Activated CD4-positive, alpha-beta T cell treated with anti-CD3 and anti-CD28 coated beads, Interleukin-2, amount 50 U/mL, for 1 hour (primary cell): ENCODE measurements at regions not wholly inside any gene's neighbourhood (a gene's known extent, or its start where the extent isn't known, plus 50 kb on each side); places are given as distances from the start of the nearest gene placed in this dataset.
"Not testable (repeated sequence)": the region's sequence is repeated elsewhere in the genome, so short reads cannot be mapped to it uniquely, and the experiment has no call there.

Experiments used
- DNase-seq: peaks from one replicate; pipeline ENCODE4 v3.0.0-alpha.2; 2020

DNA sequence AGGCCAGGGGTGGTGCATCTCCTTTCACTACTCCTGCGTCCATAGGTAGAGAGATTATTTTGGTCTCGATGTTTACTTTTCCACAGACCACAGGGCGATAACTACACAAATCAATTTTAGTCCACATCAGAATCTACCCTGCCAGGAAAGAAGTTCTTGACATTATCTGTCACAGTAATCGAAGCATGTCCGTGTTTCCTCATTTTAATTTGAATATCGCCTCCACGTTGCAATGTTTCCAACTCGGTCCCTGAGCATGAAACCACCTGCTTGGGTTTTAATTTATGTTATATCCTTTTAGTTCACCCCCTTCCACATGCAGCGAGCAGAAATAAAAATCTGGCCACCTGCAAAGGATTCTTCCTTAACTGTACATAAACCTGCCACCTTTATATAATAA, 100.1 kb upstream of the ATXN3L start:
- DNase-seq: no peak

DNA sequence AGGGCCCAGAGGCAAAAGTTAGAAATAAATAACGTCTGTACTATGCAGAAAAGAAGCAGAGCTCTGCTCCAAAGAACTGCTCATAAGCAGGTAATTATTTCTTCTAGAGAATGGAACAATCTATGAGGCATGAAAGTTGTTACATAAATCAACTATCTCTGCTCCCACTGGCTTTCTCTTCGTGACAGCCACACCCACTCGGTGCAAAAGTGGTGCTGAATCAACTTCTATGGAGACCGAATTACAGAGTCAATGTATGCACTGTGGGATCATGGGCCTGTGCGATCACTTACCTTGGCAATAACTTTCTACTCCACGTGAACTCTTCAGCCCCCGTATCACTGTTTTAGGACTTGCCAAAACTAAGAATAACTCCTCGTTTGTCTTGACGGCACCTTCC, 99.4 kb upstream of the ATXN3L start:
- no peak for DNase-seq

DNA sequence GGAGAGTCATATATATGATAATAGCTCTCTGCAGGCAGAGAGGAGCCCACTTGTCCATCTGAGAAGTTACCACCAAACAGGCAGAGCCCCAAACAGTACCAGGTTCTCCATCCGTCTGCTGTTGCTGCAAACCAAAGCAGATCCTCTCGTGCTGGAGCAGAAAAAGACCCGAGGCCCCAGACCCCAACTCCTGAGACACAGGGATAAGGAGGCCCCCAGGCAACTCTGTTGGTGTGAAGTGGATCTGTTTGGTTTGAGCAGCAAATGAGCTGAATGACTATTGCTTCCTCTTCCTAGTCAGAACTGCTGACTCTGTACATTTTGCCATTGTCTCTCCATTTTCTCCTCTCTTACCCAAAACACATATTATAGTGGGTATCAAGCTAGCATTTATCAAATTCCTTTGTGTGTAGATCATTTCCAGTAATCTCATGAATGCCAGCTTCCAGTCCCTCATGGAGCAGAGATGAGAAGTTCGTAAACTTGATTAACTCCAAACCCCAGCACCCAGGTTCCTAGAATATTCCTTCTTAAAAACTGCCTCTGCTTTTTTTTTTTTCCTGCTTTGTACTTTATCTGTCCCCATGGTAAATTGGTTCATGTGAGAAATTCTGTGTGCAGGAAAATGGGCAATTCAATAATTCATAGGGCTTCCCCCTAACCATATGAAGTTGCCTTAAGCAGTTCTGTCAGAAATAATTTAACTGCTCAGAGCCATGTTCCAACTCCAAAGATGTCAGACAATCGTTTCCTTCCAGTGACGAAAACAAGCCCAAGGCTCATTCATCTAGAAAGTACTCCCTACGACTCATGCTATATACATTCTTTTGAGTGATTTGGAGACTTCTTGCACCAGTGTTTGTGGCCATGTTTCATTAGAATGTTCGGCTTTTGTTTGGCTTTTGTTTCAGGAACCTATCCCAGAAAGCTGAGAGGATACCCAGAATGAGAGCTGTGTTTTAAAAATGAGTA, 98.6 kb upstream of the ATXN3L start:
- DNase-seq: no peak

DNA sequence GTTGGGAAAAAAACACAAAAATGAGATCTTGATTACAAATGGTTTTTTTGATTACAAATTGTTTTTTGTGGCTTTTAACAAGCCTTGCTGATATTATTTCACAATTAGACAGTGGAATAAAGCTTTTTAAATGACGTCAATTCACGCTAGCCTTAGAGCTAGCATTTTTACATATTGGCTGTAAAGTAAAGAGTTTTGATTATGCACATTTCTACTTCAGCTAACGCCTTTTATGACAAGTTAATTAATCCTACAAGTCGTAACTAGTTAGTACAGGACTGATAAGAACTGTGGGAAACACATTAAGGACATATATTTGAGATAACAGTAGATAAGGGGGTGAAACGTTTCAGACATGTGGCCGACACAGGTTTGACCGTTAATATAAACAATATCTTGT, 95.7 kb upstream of the ATXN3L start:
- no peak for DNase-seq

DNA sequence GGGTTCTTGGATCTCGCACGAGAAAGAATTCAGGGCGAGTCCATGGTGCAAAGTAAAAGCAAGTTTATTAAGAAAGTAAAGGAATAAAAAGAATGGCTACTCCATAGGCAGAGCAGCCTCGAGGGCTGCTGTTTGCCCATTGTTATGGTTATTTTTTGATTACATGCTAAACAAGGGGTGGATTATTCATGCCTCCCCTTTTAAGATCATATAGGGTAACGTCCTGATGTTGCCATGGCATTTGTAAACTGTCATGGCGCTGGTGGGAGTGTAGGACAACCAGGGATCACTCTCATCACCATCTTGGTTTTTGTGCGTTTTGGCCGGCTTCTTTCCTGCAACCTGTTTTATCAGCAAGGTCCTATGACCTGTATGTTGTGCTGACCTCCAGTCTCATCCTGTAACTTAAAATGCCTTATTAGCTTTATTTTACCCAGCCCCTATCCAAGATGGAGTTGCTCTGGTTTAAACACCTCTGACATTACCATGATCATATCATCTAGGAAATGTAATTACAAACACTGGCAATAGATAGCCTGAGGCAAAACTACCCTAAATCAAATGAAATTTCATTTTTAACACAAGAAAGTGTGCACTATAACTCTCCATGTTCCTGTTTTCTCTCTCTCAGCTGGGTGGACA, 94.3 kb upstream of the ATXN3L start:
- no peak for DNase-seq

DNA sequence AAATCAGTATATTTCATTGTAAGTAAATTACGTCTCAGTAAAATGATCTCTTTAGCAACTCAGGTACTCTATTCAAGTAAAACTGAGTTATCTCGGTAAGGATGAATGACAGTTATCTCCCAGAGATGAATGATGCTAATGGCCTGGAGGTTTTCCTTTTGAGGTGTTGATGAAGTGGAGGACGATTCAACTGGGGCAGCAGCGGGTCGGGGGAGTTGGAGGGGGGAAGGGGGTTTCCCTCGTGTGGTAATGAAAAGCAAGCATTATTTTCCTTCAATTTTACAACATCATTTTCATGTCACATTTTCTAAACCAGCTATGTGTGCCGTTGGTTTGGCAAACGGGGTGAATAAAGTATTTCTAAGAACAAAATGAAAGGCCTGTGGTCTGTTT, 92.4 kb upstream of the ATXN3L start:
- DNase-seq: no peak

DNA sequence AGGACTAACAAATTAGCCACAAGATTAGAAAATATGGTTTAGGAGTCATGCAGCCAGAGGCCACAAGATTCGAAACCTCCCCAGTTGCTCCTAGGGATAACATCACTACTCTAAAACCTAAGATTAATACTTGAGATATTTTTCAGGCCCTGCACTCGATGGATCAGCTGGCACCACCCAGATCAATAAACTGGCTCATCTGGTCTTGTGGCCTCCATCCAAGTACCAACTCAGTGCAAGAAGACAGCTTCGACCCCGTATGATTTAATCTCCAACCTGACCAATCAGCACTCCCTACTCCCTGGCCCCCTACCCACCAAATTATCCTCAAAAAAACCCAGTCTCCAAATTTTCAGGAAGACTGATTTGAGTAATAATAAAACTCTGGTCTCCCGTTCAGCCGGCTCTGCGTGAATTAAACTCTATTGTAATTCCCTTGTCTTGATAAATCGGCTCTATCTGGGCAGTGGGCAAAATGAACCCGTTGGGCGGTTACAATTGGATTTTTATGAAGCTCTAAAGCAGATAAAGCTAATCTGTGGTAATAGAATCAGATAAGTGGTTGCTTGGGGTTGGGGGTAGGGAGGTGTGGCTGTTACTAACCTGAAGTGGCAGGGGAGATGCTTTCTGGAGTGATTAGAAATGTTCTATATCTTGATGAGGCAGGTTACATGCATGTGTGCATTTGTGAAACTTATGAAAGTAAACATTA, 91.8 kb upstream of the ATXN3L start:
- DNase-seq: no peak

DNA sequence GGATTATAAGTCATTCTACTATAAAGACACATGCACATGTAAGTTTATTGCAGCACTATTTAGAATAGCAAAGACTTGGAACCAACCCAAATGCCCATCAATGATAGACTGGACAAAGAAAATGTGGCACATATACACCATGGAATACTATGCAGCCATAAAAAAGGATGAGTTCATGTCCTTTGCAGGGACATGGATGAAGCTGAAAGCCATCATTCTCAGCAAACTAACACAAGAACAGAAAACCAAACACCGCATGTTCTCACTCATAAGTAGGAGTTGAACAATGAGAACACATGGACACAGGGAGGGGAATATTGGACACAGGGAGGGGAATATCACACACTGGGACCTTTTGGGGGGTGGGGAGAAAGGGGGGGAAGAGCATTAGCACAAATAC, 88.7 kb upstream of the ATXN3L start:
- not testable (repeated sequence) for DNase-seq

DNA sequence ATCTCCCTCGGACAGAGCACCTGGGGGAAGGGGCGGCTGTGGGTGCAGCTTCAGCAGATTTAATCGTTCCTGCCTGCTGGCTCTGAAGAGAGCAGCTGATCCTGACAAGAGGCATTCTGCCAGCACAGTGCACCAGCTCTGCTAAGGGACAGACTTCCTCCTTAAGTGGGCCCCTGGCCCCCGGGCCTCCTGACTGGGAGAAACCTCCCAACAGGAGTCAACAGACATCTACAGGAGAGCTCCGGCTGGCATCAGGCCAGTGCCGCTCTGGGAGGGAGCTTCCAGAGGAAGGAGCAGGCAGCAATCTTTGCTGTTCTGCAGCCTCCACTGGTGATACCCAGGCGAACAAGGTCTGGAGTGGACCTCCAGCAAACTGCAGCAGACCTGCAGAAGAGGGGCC, 84.9 kb upstream of the ATXN3L start:
- not testable (repeated sequence) for DNase-seq

DNA sequence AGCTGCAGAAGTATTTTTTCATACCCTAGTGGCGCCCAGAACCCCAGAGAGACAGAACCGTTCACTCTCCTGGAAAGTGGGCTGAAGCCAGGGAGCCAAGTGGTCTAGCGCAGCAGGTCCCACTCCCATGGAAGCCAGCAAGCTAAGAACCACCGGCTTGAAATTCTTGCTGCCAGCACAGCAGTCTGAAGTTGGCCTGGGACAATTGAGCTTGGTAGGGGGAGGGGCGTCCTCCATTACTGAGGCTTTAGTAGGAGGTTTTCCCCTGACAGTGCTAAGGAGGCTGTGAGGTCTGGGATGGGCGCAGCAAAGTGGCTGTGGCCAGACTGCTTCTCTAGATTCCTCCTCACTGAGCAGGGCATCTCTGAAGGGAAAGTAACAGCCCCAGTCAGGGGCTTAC, 84.5 kb upstream of the ATXN3L start:
- DNase-seq: no peak

DNA sequence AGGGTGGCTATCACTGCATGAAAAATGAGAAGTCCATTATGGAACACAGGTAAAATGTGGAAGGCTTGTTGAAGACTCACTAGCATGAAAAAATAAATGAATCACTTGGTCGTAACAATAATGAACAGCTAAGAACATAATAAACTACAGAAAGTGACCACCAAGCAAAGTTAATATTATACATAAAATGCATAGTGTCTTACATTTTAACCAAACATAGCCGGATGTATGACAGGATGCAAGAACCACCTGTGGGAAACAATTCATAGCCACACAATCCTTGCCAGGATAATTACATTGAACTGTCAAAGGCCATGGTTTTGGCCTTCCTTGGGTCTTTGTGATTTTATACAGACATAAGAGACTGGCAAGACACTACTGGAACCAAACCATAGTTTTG, 81.9 kb upstream of the ATXN3L start:
- DNase-seq: no peak

DNA sequence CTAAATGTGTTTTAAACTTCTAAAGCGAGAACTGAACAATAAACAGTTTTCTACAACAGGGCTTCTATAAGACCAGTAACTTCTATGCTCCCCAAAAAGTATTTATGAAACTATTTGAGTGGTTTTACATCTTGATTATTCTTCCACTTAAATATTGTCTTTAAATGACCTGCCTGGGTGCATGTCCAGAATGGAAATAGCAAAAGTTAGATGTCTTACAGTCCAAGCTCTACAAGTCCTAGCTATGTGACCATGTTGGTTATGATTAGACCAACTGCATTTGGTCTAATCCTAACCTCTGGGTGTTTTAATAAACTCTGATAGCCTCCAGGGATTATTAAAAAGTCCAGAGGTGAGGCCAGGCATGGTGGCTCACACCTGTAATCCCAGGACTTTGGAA, 79.0 kb upstream of the ATXN3L start:
- DNase-seq: no peak

DNA sequence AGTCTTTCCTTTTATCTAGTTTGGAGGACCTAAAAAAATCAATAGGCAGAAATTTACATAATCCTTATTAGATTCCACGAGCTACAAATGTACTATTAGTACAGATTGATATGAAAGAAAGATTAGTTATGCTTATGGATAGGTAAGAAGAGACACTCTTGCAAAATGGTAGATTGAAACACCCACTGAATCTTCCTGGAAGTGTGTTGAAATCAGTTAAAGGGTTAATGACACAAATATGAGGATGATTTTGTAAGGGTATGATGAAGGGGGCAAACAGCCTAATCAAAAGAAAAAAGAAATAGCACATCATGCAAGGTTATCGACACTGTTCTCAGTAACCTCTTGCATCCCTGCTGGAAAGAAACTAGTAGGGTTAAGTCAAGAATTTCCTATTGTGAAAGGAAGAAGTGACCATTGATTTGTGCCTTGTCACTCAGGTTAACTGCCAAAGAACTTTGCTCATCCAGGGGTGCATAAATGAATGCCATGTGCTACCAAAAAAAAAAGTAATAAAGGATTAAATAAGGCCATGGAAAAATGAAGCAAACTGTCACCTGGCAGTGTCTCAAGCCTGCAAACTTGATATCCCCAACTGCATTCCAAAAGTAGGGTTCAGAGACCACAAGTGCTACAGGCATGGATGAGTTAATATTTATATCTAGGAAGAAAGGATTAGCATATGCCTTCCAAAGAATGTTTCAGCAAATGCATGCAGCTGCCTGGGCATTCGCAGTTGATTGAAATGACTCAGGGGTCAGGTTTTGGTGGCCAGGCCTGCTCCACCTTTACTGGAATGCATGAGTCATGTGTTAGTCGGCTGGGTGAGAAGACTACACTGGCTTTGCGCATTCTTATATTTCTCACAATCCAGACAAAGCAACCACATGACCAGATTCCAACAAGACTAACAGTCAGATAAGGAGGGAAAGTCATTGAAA, 78.3 kb upstream of the ATXN3L start:
- DNase-seq: no peak

DNA sequence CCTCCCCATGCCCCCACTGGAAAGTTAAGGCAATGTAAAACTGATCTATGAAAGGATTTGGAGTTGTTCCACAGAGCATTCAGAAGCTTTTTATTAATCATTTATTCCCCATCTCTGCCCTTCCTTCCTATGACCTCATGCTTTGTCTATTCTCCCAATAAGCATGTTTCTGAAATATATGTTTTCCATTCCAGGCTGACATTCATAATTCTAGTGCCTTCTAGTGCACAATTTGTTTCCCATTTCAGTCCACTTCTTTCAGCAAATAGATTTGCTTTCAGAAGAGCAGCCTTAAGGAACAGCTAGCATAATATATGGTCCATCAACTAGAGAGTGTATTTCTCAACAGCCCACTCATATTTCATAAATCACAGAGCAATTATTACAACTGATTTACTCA, 77.1 kb upstream of the ATXN3L start:
- no peak for DNase-seq

DNA sequence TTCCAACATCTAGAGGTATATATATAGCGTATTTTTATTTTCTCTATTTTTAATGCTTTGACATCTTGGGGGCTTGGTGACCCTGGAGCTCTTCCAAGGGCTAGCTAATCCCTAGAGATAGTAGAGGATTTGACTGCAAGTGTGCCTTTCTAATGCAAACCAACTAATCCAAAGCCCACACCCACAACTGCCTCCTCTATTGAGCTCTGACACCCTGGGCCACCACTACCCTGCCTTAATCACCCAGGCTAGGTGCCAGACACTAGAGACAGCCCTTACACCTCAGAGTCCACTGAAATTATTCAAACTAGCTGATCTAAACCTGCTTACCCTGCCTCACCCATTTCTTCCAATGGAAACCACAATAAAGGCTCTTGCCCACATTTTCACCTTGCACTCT, 69.6 kb upstream of the ATXN3L start:
- no peak for DNase-seq

DNA sequence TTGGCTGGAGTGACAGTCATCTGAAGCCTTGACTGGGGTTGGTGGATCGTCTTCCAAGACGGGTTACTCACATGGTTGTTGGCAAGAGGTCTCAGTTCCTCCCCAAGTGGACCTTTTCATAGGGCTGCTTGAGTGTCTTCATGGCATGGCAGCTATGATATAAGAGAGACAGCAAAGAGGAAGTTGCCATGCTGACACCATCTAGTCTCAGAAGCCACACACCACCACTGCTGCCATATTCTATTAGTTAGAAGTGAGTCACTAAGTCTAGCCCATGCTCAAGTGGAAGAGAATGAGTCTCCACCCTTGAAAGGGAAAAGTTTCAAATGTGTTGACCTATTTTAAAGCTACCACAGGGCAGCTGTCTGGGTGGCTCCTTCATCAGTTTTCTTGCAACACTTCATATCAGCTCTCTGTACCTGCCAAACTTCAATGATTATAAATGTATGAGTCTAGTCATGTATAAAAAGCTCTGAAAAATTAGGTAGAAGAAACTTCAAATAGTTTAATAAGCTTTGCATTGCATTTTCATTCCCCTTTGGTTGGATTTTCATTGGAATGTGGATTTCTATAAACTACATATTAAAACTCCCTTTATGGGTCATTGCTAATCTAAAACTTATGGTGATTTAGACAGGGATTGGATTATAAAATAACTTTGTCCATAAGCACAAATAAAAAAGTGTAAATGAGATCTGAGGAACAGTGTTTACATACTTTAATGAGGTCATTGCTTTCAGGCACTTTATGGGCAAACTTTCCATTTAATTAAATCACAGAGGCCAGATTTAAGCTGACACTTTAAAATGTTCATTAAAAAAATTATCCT, 68.0 kb upstream of the ATXN3L start:
- no peak for DNase-seq

DNA sequence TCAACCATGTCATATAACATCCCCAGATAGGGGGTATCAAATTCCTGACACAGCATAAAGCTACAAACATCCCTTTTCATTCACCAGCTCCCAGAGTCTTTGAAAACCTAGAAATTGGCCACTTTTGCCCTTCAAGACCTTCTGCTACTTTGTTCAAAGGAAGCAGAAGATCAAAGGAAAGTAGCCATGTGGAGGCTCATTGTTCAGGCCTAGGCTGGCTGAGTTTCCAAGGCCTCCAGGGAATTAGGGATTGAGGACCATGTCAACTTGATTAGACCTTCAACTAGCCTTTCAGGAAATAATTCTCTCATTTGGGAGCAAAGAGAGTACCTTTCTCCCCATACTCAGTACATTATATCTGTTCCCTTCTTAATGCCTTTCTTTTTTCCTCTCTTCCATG, 66.8 kb upstream of the ATXN3L start:
- no peak for DNase-seq

DNA sequence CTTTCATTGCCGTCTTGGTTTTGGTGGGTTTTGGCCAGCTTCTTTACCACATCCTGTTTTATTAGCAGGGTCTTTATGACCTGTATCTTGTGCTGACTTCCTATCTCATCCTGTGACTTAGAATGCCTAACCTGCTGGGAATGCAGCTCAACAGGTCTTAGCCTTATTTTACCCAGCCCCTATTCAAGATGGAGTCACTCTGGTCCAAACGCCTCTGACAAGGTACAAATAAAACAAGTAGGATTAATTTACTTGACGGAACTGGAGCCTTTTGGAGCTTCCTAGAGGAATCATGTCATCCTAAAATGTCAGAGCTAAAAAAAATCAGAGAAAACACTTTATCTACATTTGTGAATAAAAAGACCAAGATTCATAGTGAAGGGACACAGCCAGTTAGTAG, 66.2 kb upstream of the ATXN3L start:
- no peak for DNase-seq

DNA sequence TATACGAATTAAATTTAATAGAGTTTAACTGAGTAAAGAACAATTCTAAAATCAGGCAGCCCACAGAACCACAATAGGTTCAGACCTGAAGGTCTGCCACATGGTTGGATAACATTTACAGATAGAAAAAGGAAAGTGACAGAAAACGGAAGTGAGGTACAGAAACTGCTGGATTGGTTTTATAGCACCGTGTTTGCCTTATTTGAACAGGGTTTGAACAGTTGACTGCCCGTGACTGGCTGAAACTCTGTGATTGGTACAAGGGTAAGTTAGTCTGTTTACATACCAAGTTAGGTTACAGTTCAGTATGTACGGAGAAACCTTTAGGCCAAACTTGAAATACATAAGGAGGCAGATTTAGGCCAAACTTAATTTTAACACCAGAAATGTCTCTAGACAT, 64.1 kb upstream of the ATXN3L start:
- DNase-seq: no peak

DNA sequence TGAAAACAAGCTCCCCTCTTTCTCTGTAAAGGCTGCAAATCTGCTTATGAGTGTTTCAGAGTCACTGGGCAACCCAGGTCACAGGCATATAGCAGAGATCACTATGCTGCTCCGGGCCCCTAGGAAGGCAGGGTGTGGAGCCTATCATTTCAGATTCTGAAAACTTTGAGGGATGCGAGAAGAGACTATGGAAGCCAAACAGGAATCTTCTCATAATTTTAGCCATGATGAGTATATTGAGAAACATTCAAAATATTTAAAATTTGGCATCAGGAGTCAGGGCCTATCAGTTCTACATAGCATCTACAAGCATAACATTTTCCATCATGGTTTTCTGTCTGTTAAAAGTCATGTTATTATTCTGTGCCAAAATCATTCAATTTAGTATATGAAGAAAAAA, 61.7 kb upstream of the ATXN3L start:
- no peak for DNase-seq

DNA sequence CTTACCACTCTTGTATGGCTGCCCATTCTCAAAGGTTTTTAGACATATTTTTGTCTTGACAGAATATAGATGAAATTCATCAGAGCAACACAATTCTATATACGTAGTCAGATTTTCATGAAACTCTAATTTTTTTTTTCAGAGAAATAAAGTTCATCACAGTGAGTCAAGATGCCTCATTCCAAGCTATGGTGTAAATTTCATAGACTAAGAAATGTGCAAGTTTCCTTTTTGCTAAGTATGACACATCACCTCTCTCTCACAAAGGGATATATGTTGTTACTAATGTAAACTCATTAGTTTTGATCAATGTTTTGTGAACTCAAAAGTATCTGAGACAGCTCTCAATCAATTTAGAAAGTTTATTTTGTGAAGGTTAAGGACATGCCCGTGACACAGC, 60.4 kb upstream of the ATXN3L start:
- no peak for DNase-seq
